Nephron progenitor cell (in vitro differentiated cells): ENCODE measurements at regions not wholly inside any gene's neighbourhood (a gene's known extent, or its start where the extent isn't known, plus 50 kb on each side); places are given as distances from the start of the nearest gene placed in this dataset.

Source experiments
- DNase-seq: peaks from one replicate; pipeline ENCODE4 v3.0.0; 2021
- H3K27ac Mint-ChIP-seq: 2 replicates; pipeline ENCODE4 v1.8.0; 2021; ENCODE audit warnings: mild to moderate bottlenecking, moderate library complexity, mixed read lengths
- H3K27me3 Mint-ChIP-seq: 2 replicates; pipeline ENCODE4 v1.8.0; 2021; ENCODE audit warnings: mild to moderate bottlenecking, low read depth, mixed read lengths; ENCODE audit not compliant: poor library complexity
- H3K36me3 Mint-ChIP-seq: 2 replicates; pipeline ENCODE4 v1.8.0; 2021; ENCODE audit warnings: low read depth, mixed read lengths
- H3K4me1 Mint-ChIP-seq: 2 replicates; pipeline ENCODE4 v1.8.0; 2021; ENCODE audit warnings: mixed read lengths
- H3K4me3 Mint-ChIP-seq: 2 replicates; pipeline ENCODE4 v1.8.0; 2021; ENCODE audit warnings: mild to moderate bottlenecking, moderate library complexity, mixed read lengths
- H3K9me3 Mint-ChIP-seq: 2 replicates; pipeline ENCODE4 v1.8.0; 2021; ENCODE audit warnings: mild to moderate bottlenecking, moderate library complexity, mixed read lengths
- CTCF ChIP-seq: fragments of 200-600 bp; sonication (generic); IDR thresholded peaks from 2 replicates; pipeline ENCODE4 v1.5.0; 2021; ENCODE audit warnings: antibody characterized with exemption

DNA sequence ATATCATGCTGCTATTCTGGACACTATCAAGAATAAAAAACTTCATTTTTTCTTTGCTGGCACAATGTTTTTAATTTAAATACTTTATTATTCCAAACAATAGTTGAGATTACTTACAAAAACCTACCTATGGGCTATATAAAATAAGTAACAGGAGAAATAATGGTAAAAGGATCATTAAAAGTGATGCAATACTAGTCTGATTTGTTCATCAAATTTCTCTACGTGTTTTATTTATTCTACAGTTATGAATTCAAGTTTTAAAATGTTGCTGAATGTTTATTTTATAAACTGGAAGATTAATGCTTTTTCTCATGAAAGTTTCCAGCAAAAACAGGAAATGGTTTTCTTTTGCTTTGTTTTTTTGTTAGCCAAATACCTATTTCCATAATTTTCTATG is 662.4 kb upstream of the BRINP3 start:
- Mint-ChIP-seq H3K27me3 (no peaks in the 10 kb centered on the region), H3K4me3 (no peak overlapping the region), H3K36me3 (no peaks in the 10 kb centered on the region), H3K27ac (no peak overlapping the region), H3K4me1 (no peaks in the 10 kb centered on the region), H3K9me3 (no peaks in the 10 kb centered on the region)
- no peak for TF ChIP-seq CTCF
- no peak for DNase-seq

DNA sequence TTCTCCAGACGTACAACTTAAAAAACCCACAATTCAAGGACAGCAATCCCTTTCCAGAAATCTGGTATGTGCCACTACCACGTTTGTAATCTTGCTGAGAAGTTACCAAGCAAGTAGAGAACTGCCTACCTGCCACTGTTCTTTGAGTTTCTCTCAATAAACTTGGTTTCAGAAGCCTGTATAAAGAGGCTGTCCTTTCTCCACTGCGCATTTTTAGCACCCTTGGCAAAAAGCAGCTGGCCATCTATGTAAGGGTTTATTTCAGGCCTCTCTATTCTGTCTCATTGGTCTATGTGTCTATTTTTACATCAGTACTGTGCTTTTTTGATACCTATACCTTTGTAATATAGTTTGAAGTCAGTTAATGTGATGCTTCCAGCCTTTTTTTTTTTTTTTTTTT is 665.1 kb upstream of the BRINP3 start:
- no peaks in the 10 kb centered on the region for H3K27me3 Mint-ChIP-seq
- no peak overlapping the region for H3K4me3 Mint-ChIP-seq
- TF ChIP-seq CTCF, result no peak
- H3K9me3 Mint-ChIP-seq, result no peaks in the 10 kb centered on the region
- H3K27ac Mint-ChIP-seq, result no peak overlapping the region
- no peaks in the 10 kb centered on the region for H3K4me1 Mint-ChIP-seq
- H3K36me3 Mint-ChIP-seq, result no peaks in the 10 kb centered on the region
- DNase-seq, result no peak

DNA sequence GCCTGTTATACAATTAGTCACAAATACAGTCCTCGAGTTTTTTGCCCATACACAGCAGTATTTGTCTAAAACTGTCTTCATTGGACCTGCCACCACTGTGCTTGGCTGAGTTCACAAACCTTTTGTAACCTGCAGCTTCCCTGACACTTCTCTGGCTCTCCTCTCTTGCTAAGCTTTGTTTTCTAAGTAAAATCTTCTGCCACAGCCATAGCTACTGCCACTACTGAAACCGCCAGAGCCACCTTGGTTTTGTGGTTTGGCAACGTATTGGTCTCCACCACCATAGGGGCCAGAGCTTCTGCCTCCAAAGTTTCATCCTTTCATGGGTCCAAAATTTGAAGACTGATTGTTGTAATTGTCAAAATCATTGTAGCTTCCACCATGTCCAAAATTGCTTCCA is 668.2 kb upstream of the BRINP3 start:
- peaks cover 3% of the 10 kb centered on the region for H3K27me3 Mint-ChIP-seq
- TF ChIP-seq CTCF, result no peak
- DNase-seq, result no peak
- no peak overlapping the region for H3K4me3 Mint-ChIP-seq
- no peaks in the 10 kb centered on the region for H3K4me1 Mint-ChIP-seq
- H3K36me3 Mint-ChIP-seq, result no peaks in the 10 kb centered on the region
- H3K27ac Mint-ChIP-seq, result no peak overlapping the region
- no peaks in the 10 kb centered on the region for H3K9me3 Mint-ChIP-seq

DNA sequence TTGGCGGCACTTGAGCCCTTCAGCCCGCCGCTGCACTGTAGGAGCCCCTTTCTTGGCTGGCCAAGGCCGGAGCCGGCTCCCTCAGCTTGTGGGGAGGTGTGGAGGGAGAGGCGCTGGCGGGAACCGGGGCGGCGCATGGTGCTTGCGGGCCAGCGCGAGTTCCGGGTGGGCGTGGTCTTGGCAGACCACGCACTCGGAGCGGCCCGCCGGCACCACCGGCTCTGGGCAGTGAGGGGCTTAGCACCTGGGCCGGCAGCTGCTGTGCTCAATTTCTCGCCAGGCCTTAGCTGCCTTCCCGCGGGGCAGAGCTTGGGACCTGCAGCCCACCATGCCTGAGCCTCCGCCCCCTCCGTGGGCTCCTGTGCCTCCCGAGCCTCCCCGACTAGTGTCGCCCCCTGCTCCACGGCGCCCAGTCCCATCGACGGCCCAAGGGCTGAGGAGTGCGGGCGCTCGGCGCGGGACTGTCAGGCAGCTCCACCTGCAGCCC is 673.7 kb upstream of the BRINP3 start:
- peaks cover 3% of the 10 kb centered on the region for H3K27me3 Mint-ChIP-seq
- H3K4me1 Mint-ChIP-seq, result no peaks in the 10 kb centered on the region
- H3K36me3 Mint-ChIP-seq, result no peaks in the 10 kb centered on the region
- H3K9me3 Mint-ChIP-seq, result no peaks in the 10 kb centered on the region
- TF ChIP-seq CTCF, result no peak
- no peak overlapping the region for H3K4me3 Mint-ChIP-seq
- no peak overlapping the region for H3K27ac Mint-ChIP-seq
- DNase-seq, result no peak

- Mint-ChIP-seq H3K27ac (no peak overlapping the region), H3K4me1 (no peaks in the 10 kb centered on the region), H3K9me3 (no peaks in the 10 kb centered on the region), H3K4me3 (no peak overlapping the region), H3K36me3 (no peaks in the 10 kb centered on the region), H3K27me3 (peaks cover 3% of the 10 kb centered on the region)
- DNase-seq, result no peak
- TF ChIP-seq CTCF, result no peak
Observed at GRCh38 chr1:191152776-191153175, 675.1 kb upstream of the BRINP3 start.

DNA sequence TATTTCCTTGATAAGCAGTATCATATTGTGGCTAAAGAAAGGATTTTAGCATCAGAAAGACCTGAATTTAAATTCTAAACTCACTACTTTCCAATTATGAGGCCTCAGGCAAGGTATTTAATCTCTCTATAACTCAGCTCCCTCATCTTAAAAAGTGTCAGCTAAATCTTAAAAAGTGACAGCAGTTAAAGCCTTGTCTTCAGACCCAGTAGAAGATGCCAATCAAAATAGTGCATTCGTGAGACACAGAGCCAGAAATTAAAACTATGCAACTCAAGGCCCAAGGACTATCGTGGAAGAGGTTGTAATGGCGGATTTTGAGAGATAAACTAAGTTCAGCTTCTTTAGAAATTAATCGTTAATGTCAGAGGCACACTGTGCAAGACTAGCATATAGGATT is 677.5 kb upstream of the BRINP3 start:
- H3K27ac Mint-ChIP-seq, result no peak overlapping the region
- H3K4me1 Mint-ChIP-seq, result no peaks in the 10 kb centered on the region
- H3K9me3 Mint-ChIP-seq, result no peaks in the 10 kb centered on the region
- no peaks in the 10 kb centered on the region for H3K36me3 Mint-ChIP-seq
- no peak overlapping the region for H3K4me3 Mint-ChIP-seq
- no peak for DNase-seq
- peaks cover 6% of the 10 kb centered on the region for H3K27me3 Mint-ChIP-seq
- no peak for TF ChIP-seq CTCF
